Kidney capillary endothelial cell (primary cell): ENCODE measurements at regions not wholly inside any gene's neighbourhood (a gene's known extent, or its start where the extent isn't known, plus 50 kb on each side); places are given as distances from the start of the nearest gene placed in this dataset.
"Not testable (repeated sequence)": the region's sequence is repeated elsewhere in the genome, so short reads cannot be mapped to it uniquely, and the experiment has no call there.

Experiments used
- DNase-seq: peaks from one replicate; pipeline ENCODE4 v3.0.0-alpha.2; 2018; ENCODE audit warnings: low spot score

- not testable (repeated sequence) for DNase-seq
These were observed 346.6 kb downstream of the KLF13 start for GRCh38 chr15:31673263-31673662.

GRCh38 chr15:31681529-31682259, 348.6 kb upstream of the CHRNA7 start:
- DNase-seq: not testable (repeated sequence)

- DNase-seq: not testable (repeated sequence)
These were observed 343.2 kb upstream of the CHRNA7 start for GRCh38 chr15:31687088-31687487.

GRCh38 chr15:31696509-31696908, 333.8 kb upstream of the CHRNA7 start:
- DNase-seq: not testable (repeated sequence)

- DNase-seq: not testable (repeated sequence)
These were observed 325.1 kb upstream of the CHRNA7 start for GRCh38 chr15:31705076-31705678.

GRCh38 chr15:31707944-31708702, 322.2 kb upstream of the CHRNA7 start:
- DNase-seq: not testable (repeated sequence)

GRCh38 chr15:31708703-31709327, 321.5 kb upstream of the CHRNA7 start:
- DNase-seq: not testable (repeated sequence)

- not testable (repeated sequence) for DNase-seq
These were observed 320.8 kb upstream of the CHRNA7 start for GRCh38 chr15:31709479-31709878.

GRCh38 chr15:31710806-31711205, 319.5 kb upstream of the CHRNA7 start:
- DNase-seq: not testable (repeated sequence)

GRCh38 chr15:31715208-31715607, 315.1 kb upstream of the CHRNA7 start:
- DNase-seq: not testable (repeated sequence)

GRCh38 chr15:31718625-31719024, 311.7 kb upstream of the CHRNA7 start:
- DNase-seq: not testable (repeated sequence)

GRCh38 chr15:31719396-31720022, 310.8 kb upstream of the CHRNA7 start:
- DNase-seq: not testable (repeated sequence)

GRCh38 chr15:31723019-31723418, 307.3 kb upstream of the CHRNA7 start:
- not testable (repeated sequence) for DNase-seq

GRCh38 chr15:31724903-31725302, 305.4 kb upstream of the CHRNA7 start:
- DNase-seq: not testable (repeated sequence)

GRCh38 chr15:31725619-31726018, 304.7 kb upstream of the CHRNA7 start:
- not testable (repeated sequence) for DNase-seq

- no peak for DNase-seq
These were observed 302.7 kb upstream of the CHRNA7 start for GRCh38 chr15:31727612-31728011.

GRCh38 chr15:31732726-31733125, 297.6 kb upstream of the CHRNA7 start:
- no peak for DNase-seq

GRCh38 chr15:31733424-31733823, 296.9 kb upstream of the CHRNA7 start:
- no peak for DNase-seq

GRCh38 chr15:31740203-31740602, 290.1 kb upstream of the CHRNA7 start:
- no peak for DNase-seq

- DNase-seq: no peak
These were observed 284.5 kb upstream of the CHRNA7 start for GRCh38 chr15:31745841-31746240.

GRCh38 chr15:31752065-31752762, 278.1 kb upstream of the CHRNA7 start:
- no peak for DNase-seq
